ENCODE measurements at regions not wholly inside any gene's neighbourhood (a gene's known extent, or its start where the extent isn't known, plus 50 kb on each side); places are given as distances from the start of the nearest gene placed in this dataset.
A peak's percentile ranks its signal among the peaks of the same experiment; 100 is the strongest.

DNA sequence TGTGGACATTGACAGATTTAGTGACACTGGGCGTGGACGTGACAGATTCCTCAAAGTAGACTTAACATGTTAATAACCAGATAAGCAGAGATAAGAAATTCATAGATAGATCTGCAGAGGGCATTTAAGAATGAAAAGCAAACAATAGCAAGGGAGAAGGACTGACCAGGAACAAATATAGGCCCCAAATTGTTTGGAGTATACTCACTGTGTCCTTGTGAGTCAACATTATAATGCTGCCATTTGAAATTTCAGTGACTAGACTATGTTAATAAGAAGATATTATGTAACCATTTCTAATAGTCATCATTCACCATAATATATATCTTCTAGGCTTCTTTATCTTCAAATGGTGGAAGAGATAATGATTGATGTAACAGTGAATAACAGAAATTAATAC, 78.1 kb upstream of the SLC38A11 start:
- no peak for DNase-seq (ENCODE audit: low spot score)

DNA sequence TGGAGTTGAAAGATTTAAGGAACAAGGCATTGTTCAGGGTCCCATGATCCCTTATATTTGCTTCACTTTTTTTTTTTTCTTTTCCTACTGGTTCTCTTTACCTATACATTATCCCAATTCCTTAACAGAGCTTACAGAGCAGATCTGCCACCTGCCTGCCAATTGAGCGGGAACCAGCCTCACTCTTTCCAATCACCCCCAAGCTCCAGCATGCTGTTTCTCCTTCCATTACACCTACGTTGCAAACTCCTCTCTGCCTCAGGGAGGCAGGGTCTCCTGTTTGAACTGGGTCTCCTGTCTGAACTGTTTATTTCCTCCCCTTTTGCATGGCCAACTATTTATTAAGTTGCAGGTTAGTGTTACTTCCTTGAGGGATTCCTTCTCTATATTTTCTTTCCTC, 77.2 kb upstream of the SLC38A11 start:
- no peak for DNase-seq (ENCODE audit: low spot score)

DNA sequence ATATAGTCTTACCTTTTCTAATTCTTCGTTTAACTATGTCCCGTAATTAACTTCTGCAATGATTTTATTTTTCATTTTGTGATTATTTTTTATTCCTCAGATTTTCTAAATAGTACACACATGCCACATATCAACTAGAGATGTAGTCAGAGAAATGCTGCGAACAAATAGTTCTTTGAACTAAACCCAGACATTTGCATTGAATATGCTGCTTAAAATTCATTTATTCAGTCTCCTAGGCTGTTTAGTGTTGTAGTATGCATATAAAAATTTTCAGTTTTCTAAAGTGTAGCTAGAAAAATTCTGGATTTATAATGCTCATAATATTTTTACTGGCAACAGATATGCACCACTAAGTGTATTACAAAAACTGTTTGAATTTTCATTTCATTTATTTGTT, 68.9 kb upstream of the SLC38A11 start:
- no peak for DNase-seq (ENCODE audit: low spot score)

DNA sequence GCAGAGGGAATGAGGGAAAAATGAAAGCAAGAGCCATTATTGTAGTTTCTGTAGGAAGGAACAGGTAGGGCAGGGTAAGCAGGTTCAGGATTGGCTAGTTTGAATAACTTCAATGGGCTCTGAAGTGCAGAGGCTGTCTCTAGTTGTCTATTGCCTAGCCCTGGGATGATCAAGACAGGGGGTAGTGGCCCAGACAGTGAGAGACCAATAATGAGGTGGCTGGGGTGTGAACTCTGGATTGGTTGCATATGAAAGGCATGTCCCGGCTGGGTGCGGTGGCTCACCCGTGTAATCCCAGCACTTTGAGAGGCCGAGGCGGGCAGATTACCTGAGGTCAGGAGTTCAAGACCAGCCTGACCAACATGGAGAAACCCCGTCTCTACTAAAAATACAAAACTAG, 67.5 kb upstream of the SLC38A11 start:
- DNase-seq (ENCODE audit: low spot score), result no peak

DNA sequence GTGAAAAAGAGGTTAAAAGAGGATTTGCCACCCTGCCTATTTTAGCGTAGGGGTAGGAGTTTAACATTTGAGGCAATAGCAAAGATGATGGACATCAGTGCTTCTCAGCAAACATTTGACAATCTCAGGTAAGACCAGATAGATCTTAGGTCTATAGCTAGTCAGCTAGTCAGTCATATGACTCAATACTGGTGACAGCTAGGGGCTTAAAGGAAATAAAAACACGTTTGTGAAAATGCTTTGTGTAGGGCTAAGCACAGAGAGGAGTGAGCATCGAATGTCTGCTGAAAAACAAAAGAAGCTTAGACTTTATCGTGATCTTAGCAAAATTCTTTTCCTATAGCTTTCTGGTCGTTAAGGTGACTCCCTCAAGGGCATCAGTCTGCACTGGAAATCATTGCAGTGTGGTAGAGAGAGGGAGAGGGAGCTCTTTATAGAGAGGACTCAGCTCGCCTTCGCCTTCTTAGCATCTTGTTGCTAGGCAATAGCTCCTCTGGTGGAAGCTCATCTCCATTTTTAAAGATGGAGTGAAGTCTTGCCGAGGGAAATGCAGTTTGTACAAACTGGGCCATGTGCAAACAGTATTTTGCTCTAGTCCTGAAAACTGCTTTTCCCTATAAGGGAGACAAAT, 62.8 kb upstream of the SLC38A11 start:
- peak; percentile 13 for DNase-seq (ENCODE audit: low spot score)

DNA sequence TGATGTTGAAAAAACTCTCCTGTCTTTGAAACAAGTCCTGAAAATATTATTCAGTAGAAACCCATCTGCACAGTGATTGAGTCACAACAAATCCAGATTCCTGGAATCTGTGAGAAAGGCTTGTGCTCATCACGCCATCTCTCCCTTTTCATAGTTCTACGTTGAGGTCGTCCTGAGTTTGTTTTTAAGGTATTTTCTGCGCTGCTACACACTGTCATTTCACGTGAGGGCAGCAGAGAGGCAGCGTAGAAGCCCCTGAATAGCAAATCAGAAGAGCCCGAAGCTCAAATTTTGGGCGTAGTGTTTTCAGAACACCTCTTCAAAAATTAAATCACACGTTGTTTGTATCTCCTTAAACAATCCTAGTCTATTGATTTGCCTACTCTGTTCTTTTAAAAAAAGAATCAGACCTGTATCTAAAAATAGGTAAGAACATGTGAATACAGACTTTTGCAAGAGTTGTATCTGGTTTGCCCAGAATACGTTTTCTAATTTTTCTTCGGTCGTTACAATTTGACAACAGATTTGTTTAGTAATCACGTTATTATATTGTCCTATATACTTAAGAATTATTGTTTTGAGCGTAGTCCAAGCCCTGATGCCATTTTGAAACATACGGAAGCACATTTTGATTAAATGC, 61.6 kb upstream of the SLC38A11 start:
- peak; percentile 70 for DNase-seq (ENCODE audit: low spot score)

DNA sequence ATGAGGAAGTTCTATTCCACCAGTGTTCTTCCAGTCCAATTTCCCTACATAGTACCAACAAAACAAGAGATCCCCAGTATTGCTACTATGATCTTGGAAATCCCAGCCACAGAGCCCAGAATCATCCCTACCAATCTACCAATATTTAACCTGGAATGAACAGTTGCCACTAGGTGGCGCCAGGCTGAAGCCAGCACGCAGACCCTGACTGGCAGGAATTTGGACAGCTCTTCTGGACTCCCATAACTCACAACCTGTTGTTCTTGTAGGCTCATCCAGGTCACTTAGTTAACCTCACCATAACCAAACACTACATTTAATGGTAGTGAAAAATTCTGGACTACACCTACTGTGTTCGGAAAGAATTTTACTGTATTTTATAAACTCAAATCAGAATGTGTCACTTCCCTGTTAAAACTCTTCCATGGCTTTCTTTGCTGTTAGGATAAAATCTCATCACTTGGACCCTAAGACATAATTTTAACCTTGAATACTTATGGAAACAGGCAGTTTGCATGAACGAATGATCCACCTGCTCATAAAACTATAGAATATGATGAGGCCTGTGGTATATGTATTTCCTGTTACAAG, 59.8 kb upstream of the SLC38A11 start:
- peak; percentile 64 for DNase-seq (ENCODE audit: low spot score)

DNA sequence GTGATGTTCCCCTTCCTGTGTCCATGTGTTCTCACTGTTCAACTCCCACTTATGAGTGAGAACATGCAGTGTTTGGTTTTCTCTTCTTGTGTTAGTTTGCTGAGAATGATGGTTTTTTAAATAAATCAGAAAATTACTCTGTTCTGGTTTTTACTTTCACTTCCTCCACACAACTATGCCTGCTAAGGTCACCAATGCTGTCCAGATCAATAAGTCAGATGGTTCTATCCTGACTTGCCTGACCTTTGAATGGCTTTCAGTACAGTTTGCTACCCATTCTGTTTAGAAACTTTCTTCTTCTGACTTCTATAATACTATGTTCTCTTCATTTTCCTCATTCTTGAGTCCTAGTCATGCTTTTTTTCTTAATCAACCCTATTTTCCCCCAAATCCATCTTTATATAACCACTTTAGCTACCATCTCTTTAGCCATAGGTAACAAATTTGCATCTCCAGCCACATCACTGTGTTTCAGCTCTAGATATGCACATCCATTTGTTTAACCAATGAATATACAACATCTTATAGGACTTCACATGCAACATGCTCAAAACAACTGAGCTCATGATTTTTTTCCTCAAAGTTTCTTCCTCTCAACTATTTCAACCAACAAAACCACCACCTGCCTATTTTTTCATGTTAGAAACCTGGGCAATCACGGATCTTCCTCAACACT, 58.8 kb upstream of the SLC38A11 start:
- no peak for DNase-seq (ENCODE audit: low spot score)

DNA sequence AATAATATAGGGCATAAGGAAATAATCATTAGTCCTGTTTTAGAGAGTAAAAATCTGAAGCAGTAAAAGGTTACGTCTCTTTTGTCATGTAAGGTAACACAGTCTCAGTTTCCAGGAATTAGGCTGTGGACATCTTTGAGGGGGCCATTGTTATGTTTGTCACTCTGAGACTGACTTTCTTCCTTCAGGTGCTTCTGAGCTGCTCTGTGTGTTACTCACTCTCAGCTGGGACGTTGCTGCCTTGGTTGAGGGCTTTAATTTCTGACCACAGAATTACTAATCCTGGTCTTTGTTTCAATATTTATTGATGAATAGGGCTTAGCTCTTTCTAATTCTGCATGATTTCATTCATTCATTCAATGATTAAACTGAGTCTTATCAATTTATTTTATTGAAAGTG, 55.9 kb upstream of the SLC38A11 start:
- DNase-seq (ENCODE audit: low spot score), result no peak

DNA sequence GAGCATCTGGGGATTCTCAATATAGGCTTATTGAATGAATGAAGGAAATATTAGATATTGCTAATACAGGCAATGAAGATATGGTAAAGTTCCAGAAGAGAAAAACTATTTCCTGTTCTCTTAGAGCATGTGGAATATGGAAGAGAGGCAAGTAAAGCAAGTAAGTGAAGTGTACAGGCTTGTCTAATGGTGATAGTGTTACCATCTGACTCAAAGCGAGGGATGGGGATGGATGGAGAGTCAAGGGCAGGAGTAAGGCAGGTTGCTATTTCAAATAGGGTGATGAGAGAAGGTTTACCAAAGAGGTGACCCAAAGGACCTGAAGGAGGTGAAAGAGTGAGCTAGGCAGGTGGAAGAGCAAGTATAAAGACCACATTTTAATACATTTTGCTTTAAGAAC, 55.2 kb upstream of the SLC38A11 start:
- no peak for DNase-seq (ENCODE audit: low spot score)

DNA sequence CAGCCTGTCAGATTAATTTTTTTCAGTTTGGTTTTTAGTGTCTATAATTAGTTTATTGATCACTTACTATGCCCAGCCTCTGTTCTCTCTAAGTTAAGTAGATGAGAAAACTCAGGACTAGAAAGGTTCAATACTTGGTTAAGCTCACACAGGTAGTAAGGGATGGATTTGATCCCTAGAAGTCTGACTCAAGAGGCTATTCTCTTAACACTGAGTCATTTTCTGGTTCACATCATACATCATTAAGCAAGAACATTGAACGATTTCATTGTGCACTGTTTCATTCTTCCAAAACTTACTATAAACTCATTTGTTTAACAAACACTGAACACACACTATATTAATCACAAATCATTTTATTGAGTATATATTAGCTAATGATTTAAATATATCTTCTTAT, 54.1 kb upstream of the SLC38A11 start:
- DNase-seq (ENCODE audit: low spot score), result no peak

DNA sequence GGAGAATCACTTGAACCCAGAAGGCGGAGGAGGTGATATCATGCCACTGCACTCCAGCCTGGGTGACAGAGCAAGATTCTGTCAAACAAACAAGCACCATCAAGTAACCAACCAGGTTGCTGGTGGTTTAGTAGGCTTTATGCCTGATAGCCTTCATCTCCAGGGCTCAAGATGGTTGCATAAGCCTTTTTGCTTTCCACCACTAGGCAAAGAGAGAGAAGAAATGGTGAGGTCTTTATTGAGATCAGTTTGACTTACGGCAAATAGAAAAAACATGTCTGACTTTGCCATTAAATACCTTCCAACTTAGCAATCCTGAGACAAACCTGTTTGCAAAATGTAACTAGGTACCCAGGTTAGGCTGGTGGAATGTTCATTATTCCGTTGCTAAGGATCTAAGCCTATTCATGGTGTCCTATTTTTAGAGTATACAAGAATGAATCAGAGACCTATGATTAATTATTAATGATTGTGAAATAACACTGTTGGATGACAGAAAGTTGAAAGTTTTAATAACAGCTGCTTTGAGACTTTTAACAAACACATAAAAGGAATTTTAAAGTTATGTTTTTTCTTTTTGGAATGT, 53.5 kb upstream of the SLC38A11 start:
- DNase-seq (ENCODE audit: low spot score), result no peak

DNA sequence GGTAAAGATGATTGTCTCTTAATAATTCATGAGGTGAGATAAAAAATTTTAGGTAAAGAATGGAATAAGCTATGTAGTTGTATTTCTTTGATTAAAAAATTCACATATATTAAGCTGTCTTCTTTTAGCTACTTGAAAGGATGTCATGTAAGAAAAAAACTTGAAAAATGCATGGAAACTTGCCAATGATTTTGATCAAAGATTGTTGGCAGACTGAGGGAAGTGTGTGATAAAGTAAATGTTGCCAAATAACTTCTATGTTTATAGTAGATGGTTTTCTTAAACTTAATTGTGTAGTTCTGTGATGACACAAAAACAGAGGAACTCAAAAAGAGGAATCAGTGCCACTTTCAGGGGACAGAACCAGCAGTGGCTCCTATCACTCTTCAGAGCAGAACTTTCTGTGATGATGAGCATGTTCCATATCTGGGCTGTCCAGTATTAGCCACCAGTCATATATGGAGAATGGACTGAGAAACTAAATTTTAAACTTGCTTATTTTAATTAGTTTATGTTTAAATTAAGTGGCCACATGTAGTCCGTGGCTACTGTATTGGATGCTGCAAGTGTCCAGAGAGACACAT, 51.9 kb upstream of the SLC38A11 start:
- no peak for DNase-seq (ENCODE audit: low spot score)
